Ishikawa (cell line): ENCODE measurements at regions not wholly inside any gene's neighbourhood (a gene's known extent, or its start where the extent isn't known, plus 50 kb on each side); places are given as distances from the start of the nearest gene placed in this dataset.

ENCODE experiments used
- CEBPB ChIP-seq: IDR thresholded peaks from 2 replicates; pipeline ENCODE4 v1.6.1; 2012
- CREB1 ChIP-seq: IDR thresholded peaks from 2 replicates; pipeline ENCODE4 v1.6.1; 2012; ENCODE audit warnings: low read depth
- EGR1 ChIP-seq: IDR thresholded peaks from 2 replicates; pipeline ENCODE4 v1.6.1; 2012
- EP300 ChIP-seq: IDR thresholded peaks from 2 replicates; pipeline ENCODE4 v1.6.1; 2012; ENCODE audit warnings: borderline replicate concordance
- FOXM1 ChIP-seq: IDR thresholded peaks from 2 replicates; pipeline ENCODE4 v1.6.1; 2012; ENCODE audit warnings: low read depth, borderline replicate concordance
- MAX ChIP-seq: IDR thresholded peaks from 2 replicates; pipeline ENCODE4 v1.6.1; 2012
- NFIC ChIP-seq: IDR thresholded peaks from 2 replicates; pipeline ENCODE4 v1.6.1; 2012
- RAD21 ChIP-seq: IDR thresholded peaks from 2 replicates; pipeline ENCODE4 v1.6.1; 2012; ENCODE audit warnings: low read depth
- REST ChIP-seq: IDR thresholded peaks from 2 replicates; pipeline ENCODE4 v1.6.1; 2012; ENCODE audit warnings: low read depth, mild to moderate bottlenecking
- TAF1 ChIP-seq: IDR thresholded peaks from 2 replicates; pipeline ENCODE4 v1.6.1; 2012; ENCODE audit warnings: low read depth, mild to moderate bottlenecking
- TCF12 ChIP-seq: IDR thresholded peaks from 2 replicates; pipeline ENCODE4 v1.6.1; 2012; ENCODE audit warnings: low read depth
- TEAD4 ChIP-seq: IDR thresholded peaks from 2 replicates; pipeline ENCODE4 v1.6.1; 2012
- USF1 ChIP-seq: IDR thresholded peaks from 2 replicates; pipeline ENCODE4 v1.6.1; 2012
- ZBTB7A ChIP-seq: IDR thresholded peaks from 2 replicates; pipeline ENCODE4 v1.6.1; 2012; ENCODE audit warnings: low read depth

- TF ChIP-seq NFIC (no peak), TAF1 (no peak), CEBPB (no peak), RAD21 (no peak), EGR1 (no peak), FOXM1 (no peak), TCF12 (no peak), MAX (no peak), EP300 (no peak), REST (no peak), TEAD4 (no peak), USF1 (no peak), CREB1 (no peak), ZBTB7A (no peak)
These were observed 89.2 kb upstream of the RESF1 start for GRCh38 chr12:31869972-31870371.
